Glomerular visceral epithelial cell (primary cell): ENCODE measurements at regions not wholly inside any gene's neighbourhood (a gene's known extent, or its start where the extent isn't known, plus 50 kb on each side); places are given as distances from the start of the nearest gene placed in this dataset.
"Not testable (repeated sequence)": the region's sequence is repeated elsewhere in the genome, so short reads cannot be mapped to it uniquely, and the experiment has no call there.

Experiments
- DNase-seq: peaks from one replicate; pipeline ENCODE4 v3.0.0-alpha.2; 2016; ENCODE audit errors: extremely low spot score

DNA sequence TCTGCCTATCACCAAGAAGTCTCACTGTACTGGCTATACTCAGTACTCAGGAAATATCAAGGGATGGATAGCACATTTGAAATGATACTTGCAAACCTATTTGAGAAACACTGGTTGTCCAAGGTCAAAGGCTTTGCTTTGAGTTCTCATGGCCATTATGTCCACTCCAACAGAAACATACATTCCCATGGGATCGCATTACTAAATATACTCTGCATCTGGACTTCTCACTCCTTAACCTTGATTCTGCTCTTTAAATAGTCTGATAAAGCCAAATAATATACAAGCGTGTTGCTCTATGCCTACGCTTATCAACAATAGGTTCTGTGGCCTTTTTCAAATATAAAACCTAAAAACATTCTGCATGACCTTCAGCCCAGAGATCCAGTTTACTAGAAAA lies 1054.8 kb downstream of the MRPL39 start:
- no peak for DNase-seq

DNA sequence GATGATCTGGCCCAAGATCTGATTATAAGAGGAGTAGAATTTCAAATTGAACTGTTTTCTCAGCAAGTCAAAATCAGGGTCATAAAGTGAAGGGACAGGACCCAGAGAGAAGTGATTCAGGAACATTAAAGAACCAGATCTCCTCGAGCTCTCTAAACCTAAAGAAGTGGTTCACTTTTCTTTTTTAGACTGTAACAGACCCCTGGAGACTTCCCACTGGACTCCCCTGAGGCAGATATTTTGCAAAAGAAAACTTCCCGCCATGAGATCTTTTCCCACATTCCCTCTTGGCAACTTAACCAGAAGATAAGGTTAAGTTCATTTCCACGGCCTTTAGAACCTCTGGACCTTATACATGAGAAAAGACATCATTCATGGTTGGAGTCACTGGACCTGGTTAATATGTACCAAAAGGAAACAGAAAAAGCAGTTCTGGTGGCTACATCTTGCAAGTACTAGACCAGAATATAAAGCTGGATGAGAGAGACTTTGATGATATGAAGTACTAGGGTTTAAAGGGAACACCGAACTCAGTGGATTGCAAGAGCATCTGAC lies 1061.4 kb downstream of the MRPL39 start:
- DNase-seq = no peak

DNA sequence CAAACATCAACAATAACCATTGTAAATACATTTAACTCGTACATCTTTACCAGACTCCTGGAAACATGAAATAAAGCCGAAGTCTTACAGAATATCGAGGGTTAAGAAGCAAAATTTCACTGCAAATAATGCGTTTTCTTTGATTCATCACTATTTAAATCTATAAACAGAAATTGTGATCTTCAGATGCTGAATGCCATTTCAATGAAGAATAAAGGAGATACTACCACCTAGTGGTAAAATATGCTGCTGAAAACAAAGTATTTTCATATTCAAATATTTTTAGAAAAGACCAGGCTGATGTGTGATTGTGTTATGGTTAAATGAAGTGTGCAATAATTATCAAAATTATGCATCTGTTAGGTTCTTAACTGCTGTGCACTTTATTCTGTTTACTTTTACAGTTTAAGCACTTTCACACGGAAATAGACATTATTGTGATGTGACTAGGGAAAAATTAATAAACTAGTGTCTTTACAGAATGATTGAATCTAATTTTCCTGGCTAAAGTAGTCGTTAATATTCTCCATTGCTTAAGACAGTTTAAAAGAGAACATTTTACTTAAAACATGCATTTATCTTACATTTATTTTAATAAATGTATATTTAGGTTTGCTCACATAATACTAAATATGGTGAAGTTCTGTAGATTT lies 1093.1 kb downstream of the MRPL39 start:
- no peak for DNase-seq

DNA sequence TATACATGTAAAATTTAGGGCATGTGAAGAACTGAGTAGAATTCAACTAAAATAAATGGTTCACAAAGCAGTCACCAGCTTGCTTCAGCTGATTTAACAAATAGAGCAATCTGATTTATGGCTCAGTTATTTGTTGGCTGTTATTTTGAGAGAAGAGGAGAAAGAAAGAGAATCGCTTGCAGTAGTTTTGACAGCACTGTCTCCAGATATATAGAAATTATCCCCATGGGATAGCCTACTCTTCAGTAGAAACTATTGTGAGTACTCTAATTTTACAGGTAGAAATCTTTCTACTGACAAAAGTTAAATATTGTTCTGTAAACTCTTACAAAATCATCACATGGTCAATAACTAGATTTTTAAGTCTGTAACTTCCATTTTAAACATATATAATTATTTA lies 1098.2 kb downstream of the MRPL39 start:
- no peak for DNase-seq

DNA sequence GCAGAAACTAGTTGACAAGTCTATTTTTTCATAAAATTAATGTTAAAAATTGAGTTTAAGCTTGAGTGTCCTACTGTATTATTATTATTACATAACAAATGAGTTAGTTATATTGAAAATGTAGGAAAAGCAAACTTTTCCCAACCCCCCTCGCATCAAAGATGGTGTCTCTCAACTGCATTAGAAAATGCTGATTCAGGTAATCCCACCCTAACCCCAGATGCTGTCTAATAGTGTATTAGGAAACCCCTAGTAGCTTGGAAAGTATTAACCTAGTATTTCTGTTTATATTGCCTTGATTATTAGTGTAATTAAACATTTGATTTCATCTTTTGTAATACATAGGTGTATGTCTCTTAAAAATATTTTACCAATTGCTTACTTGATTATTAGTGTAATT lies 1120.3 kb downstream of the MRPL39 start:
- no peak for DNase-seq

DNA sequence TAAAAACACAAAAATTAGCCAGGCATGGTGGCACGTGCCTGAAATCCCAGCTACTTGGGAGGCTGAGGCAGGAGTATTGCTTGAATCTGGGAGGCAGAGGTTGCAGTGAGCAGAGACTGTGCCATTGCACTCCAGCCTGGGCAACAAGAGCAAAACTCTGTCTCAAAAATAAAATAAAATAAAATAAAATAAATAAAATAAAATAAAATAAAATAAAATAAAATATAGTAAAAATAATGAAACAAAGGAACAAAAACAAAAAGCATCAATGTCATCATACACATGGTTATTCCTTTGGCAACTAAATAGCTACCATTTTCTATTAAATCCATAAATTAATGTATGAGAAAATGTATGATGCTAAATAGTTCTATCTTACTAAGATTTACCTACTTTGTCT lies 1123.9 kb downstream of the MRPL39 start:
- DNase-seq = not testable (repeated sequence)

DNA sequence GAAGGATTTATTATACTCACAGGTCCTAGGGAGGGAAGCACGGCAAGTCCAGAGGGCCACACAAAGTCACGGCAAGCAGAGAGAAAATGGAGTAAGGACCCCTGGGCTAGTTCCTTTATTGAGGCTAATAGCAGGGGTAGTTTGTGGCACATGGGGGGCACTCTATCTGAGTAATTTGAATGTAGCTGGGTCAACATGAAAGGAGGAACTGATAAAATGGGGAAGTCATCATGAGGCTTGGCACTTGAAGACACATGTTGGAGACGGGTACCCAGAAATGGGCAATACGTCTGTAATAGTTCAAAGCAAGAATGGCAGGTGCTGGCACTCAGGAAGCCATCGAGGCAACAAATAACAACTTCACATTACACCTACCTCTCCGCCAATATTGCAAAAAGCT lies 1136.4 kb downstream of the MRPL39 start:
- DNase-seq = no peak

DNA sequence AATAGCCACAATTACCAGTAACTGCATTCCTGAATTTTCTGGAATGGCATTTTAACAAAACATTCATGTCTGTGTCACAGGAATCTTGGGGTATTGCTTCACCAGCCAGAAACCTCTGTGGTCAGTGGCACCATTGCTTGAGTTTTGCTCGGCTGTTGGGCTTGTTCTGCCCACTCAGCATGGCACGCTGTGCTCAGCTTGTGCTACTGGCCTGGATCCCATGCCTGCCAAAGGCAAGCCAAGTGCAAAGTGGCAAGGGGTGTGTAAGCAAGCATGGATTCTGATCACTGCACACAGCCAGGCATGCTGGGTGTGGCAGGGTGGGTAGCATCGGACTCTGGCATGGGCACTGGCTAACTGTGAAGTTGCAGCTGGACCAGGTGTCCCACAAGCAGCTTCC lies 1150.9 kb downstream of the MRPL39 start:
- DNase-seq = peak; percentile 19

DNA sequence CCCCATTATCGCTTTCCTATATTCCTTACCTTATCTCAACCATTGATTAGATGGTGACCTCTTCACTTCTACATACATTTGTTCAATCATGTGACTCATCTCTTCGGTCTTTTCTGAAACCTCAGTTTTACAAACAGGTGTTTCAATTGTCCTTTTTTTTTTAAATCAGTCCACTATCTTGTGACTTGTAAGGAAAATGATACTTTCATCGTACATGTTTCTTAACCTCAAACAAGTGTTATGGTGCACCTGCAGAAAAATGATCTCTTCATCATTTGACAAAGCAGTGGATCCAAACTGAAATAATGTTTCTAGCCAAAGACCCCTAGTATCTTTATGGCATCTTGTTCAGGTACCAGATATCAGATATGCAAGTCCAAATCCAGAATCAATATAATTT lies 1157.2 kb downstream of the MRPL39 start:
- DNase-seq = no peak

DNA sequence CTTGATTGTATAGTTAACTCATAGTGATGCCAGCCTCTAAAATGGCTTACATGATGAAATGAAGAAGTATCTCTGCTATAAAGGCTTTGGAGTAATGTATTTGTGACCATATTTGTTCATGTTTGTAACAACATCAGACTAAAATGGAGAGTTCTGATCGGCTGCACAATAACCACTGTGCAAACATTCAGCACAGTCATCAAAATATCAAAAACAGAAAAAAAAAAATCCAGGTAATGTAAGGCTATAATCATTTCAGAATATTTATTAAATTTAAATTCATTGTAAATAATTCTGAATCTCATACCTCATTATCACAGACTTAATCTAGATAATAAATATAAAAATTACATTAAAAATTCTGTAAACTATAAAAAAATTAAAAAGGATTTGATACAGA lies 1161.8 kb downstream of the MRPL39 start:
- no peak for DNase-seq

DNA sequence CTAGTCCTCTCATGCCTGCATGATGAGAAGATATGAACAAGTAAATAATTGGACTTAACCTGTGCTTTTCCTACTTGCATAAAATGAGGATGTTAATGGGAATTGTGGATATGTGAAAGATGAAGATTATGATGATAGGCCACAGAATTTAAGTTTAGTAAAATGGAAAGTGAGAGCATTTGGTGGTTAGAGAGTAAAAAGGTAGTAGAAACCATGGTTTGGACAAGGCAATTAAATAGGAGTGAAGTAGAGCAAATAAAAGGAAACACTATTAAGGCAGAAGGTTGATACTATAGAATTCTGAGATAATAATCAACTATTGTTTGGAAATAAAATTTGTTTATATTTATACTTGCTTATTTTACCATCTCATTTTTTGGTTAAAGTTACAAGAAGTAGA lies 1162.5 kb downstream of the MRPL39 start:
- no peak for DNase-seq

DNA sequence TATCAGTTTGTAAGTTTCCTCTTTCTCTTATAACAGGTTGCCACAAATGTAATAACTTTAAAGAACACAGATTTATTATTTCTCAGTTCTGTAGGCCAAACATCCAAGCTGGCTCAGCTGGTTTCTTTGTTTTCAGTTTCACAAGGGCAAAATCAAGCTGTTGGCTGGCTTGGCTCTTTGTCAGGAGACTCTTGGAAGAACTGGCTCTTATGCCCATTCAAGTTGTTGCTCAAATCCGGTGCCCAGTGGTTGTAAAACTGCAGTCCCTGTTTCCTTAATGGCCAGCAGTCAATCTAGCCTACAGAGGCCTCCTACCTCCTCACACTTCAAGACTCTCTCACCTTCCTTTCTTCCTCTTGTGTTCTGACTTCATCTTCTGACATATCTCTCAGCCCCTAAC lies 1171.0 kb downstream of the MRPL39 start:
- no peak for DNase-seq

DNA sequence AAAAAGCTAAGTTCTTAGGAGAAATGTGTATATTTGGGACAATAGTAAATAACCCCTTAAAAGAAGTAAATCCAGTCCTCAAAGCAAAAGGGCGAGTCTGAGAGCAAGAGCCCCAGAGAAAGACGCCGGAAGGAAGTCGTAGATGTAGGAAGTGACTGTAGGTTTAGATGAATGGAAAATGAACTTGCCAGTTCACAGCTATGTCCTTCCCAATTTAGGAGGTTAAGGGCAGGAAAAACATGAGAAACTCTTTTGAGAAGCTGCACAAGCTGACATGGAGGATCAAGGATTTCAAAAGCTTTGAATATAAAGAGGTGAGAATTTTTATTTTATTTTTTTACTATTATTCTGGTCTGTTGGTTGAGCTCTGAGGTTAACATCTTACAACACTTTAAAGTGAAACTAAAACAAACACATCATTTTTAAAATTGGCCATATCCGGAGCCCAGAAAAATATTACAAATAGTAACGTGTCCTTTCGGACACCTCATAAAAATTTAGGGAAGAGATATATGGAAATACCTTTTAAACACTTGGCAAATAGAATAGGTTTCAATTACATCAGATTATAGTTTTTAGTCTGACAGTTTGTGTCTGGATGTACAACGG lies 1178.6 kb downstream of the MRPL39 start:
- DNase-seq = no peak

DNA sequence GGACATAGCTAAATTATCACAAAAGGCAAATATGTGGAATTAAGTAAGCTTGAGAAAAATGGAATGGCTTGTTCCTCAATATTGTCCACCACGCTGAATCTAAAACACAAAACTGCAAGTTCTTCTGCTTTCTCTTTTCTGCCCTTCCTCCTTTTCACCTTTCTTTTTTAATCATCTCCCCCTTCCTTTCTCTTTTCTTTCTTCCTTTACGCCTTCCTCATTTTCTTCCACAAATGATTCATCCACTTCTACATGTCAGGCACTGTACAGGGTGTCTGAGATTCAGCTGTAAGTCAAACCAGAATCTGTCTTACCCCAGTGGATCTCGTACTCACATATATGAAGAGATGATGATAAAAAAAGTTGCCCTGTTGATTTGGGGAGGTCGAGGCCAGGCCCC lies 1182.5 kb downstream of the MRPL39 start:
- DNase-seq = no peak

DNA sequence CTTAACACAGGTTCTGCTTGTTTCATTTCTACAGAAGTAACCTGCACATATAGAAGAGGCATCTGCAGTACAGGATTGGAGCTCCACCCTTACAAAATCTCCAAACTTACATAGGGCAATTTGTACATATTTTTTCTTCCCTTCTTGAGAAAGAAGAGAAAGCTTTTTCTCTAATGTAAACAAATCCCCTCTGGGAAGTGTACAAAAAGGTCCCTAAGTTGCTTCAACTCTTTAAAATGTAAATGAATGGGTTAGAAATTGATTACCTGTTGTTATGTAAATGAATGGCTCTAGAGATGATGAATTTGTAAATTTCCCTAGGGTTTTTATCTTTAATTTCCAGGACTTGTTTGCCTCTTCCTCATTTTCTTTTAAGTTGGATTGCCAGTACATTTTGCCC lies 1183.7 kb downstream of the MRPL39 start:
- DNase-seq = no peak

DNA sequence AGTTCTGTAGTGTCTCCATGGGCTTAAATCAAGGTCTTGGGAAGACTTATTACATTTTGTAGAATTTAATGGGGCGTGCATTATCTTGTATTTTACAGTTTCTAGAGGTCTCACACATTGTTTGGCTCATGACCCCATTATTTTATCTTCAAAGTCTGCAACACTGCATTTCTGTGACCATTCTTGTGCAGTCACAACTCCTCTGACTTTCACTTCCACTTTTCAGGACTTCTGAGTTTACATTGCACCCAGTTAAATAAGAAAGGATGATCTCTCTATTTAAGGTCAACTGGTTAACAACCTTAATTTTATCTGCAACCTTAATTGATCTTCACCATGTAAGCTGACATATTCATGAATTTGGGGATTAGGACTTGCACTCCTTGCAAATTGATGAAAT lies 1186.6 kb downstream of the MRPL39 start:
- DNase-seq = no peak

DNA sequence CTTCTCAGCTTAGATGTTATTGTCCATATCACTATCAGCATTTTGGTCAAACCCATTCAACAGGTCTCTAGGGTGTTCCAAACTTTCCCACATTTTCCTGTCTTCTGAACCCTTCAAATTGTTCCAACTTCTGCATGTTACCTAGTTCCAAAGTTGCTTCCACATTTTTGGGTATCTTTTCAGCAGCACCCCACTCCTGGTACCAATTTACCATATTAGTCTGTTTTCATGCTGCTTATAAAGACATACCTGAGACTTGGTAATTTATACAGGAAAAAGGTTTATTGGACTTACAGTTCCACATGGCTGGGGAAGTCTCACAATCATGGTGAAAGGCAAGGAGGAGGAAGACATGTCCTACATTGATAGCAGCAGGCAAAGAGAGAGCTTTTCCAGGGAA lies 1187.6 kb downstream of the MRPL39 start:
- DNase-seq = not testable (repeated sequence)

DNA sequence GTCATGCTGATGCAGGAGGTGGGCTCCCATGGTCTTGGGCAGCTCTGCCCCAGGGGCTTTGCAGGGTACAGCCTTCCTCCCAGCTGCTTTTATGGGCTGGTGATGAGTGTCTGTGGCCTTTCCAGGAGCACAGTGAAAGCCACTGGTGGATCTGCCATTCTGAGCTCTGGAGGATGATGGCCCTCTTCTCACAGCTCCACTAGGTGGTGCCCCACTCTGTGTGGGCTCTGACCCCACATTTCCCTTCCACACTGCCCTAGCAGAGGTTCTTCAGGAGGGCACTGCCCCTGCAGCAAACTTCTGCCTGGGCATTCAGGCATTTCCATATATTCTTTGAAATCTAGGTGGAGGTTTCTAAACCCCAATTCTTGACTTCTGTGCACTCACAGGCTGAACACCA lies 1188.6 kb downstream of the MRPL39 start:
- DNase-seq = no peak

DNA sequence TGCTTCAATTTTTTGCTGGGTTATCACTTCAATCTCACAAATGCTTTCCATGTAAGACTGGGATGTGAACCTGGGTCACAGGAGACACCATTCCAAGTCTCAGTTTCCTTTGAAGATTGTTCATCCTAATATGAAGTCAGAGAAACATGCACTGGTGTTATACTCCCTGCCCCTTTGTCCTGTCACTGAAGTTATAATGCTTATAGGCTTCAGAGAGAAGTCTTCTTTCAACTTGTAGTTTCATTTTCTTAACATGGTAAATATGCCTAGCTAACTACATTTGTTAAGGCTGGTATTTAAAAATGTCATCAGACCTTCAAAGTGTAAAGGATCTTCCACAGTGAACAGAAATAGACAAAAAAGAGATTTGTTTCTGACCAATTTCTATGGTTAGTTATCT lies 1195.9 kb downstream of the MRPL39 start:
- DNase-seq = no peak

DNA sequence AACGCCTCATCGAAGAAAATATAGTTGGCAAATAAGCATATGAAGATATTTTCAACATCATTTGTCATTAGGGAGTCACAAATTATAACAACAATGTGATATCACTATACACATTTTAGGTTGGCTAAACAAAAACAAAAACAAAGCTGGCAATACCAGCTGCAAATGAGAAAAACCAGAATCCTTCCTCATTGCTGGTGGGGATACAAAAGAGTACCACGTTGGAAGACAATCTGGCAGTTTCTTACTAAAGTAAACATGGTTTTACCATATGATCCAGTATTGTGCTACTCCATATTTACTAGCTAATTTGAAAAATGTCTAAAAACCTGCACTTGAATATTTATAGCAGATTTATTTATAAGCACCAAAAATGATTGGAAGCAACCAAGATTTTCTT lies 1204.1 kb downstream of the MRPL39 start:
- DNase-seq = no peak

DNA sequence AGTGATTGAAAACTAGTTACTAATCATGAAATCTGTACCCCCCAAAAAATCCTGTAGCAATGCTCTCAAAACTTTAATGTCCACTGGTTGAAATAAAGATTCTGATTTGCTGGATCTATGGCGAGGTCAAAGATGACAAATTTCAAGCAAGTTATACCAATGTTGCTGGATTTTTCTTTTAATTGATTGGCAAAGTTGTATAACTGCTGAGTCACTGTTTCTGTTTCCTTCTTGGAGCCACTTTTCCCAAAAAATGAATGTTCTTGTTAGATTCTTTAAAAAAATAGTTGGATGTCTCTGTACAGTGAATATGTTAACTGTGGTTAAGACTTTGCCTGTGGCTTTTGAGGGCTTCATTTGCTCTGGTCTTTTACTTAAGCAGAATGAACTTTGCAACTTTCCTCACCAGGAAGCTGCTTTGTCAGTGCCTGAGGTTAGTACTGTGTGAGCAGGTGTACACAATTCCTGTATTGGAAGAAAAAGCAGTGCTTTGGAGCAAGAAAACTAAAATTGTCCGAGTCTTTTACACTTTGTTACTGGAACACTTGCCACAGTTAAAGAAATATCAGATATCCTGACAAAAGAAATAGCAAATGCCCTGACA lies 1211.9 kb downstream of the MRPL39 start:
- DNase-seq = no peak

DNA sequence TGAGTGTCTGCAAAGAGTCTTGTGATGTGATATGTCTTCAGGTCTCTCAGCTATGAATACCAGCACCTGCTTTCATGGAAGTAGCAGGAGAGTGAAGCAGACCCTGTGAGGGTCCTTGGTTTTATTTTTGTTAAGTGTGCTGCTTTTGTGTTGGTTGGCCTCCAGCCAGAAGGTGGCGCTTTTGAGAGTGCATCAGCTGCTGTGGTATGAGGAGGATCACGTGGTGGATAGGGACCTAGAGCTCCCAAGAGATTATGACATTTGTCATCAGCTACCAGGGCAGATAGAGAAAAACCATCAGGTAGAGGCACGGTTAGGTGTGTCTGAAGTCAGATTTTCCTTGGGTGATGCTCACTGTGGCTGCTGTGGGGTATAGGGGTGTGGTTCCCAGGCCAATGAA lies 1232.1 kb downstream of the MRPL39 start:
- DNase-seq = no peak

DNA sequence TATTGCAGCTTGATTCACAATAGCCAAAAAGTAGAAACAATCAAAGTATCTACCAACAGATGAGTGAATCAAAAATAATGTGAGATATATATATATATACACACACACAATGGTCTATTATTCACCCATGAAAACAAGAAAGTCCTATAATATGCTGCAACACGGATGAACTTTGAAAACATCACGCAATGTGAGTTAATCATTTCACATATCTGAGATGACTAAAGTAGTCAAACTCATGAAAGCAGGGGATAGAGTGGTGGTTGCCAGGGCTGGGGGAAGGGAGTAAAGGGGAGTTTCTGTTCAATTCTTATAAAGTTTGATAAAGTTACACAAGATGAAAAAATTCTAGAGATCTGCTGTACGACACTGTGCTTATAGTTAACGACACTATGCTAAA lies 1234.8 kb downstream of the MRPL39 start:
- DNase-seq = no peak
